OCI-LY3 (cell line): ENCODE measurements at regions not wholly inside any gene's neighbourhood (a gene's known extent, or its start where the extent isn't known, plus 50 kb on each side); places are given as distances from the start of the nearest gene placed in this dataset.

Source experiments
- EZH2phosphoT487 ChIP-seq: fragments of 200-600 bp; shearing (Covaris generic); IDR thresholded peaks from 2 replicates; pipeline ENCODE4 v1.6.1; 2018; ENCODE audit warnings: antibody characterized with exemption, mixed run types, low read depth
- TF ChIP-seq, protein P1 (sequence below): fragments of 200-600, 300-600 bp; sonication (generic); IDR thresholded peaks from 2 replicates; pipeline ENCODE4 v1.5.1; 2014; ENCODE audit warnings: antibody characterized with exemption, low read length, low read depth

DNA sequence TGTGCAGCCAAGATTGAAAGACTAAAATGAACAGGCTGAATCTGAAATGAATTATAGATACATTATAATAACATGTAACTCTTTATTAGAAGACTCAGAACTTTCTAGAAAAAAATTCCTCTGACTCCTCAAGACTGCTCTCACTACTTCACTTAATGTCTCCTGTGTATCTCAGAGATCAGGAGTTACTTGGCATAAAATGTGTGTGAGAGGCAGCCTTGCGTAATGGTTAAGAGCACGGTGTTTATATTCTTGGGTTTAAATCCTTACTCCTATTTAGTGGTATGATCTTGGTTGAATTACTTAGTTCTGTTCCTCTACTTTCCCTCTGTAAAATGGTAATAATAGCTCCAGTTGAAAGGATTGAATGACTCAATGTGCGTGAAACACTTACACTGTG lies 634.9 kb downstream of the LTN1 start:
- TF ChIP-seq, protein P1, sequence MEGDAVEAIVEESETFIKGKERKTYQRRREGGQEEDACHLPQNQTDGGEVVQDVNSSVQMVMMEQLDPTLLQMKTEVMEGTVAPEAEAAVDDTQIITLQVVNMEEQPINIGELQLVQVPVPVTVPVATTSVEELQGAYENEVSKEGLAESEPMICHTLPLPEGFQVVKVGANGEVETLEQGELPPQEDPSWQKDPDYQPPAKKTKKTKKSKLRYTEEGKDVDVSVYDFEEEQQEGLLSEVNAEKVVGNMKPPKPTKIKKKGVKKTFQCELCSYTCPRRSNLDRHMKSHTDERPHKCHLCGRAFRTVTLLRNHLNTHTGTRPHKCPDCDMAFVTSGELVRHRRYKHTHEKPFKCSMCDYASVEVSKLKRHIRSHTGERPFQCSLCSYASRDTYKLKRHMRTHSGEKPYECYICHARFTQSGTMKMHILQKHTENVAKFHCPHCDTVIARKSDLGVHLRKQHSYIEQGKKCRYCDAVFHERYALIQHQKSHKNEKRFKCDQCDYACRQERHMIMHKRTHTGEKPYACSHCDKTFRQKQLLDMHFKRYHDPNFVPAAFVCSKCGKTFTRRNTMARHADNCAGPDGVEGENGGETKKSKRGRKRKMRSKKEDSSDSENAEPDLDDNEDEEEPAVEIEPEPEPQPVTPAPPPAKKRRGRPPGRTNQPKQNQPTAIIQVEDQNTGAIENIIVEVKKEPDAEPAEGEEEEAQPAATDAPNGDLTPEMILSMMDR = no peak
- no peak for TF ChIP-seq EZH2phosphoT487
